GM19467 (cell line): ENCODE measurements at regions not wholly inside any gene's neighbourhood (a gene's known extent, or its start where the extent isn't known, plus 50 kb on each side); places are given as distances from the start of the nearest gene placed in this dataset.
A peak's percentile ranks its signal among the peaks of the same experiment; 100 is the strongest.
"Not testable (repeated sequence)": the region's sequence is repeated elsewhere in the genome, so short reads cannot be mapped to it uniquely, and the experiment has no call there.

ENCODE experiments used
- ATAC-seq: cut with Tn5 transposase; IDR thresholded peaks from one replicate; pipeline ENCODE4 v1.9.1; 2021; ENCODE audit warnings: mild to moderate bottlenecking, moderate library complexity; ENCODE audit not compliant: unreplicated experiment

DNA sequence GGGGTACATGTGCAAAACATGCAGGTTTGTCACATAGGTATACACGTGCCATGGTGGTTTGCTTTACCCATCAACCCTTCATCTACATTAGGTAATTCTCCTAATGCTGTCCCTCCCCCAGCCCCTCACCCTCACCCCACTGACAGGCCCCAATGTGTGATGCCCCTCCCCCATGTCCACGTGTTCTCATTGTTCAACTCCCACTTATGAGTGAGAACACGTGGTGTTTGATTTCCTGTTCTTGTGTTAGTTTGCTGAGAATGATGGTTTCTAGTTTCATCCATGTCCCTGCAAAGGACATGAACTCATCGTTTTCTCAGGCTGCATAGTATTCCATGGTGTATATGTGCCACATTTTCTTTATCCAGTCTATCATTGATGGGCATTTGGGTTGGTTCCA lies 232.9 kb upstream of the RASGRP1 start:
- not testable (repeated sequence) for ATAC-seq

- not testable (repeated sequence) for ATAC-seq
These were observed 234.6 kb upstream of the RASGRP1 start for GRCh38 chr15:38799202-38799601.

GRCh38 chr15:38809621-38810020 lies 245.0 kb upstream of the RASGRP1 start:
- ATAC-seq: no peak

DNA sequence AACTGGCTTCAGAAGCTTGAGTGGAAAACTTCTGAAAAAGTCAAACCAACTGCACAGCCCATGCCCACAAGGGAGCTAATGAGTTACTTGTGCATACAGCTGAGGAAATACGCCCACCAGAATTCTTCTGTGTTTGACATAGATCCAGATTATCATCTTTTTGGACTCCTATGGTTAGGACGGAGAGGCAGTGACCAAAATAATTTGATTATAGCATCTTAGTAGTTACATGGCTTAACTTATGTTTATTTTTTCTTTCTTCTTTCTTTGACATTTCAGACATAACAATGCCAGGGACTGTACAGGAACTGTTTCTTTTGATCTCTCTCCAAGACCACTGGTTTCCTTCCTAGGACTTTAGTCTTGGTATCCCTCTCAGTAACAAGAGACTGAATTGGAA lies 246.1 kb upstream of the RASGRP1 start:
- no peak for ATAC-seq

GRCh38 chr15:38814254-38814653 lies 249.6 kb upstream of the RASGRP1 start:
- ATAC-seq: not testable (repeated sequence)

- no peak for ATAC-seq
These were observed 250.3 kb upstream of the RASGRP1 start for GRCh38 chr15:38814891-38815290.

- peak; percentile 93 for ATAC-seq
These were observed 253.0 kb upstream of the RASGRP1 start for GRCh38 chr15:38817427-38818156.

- ATAC-seq: no peak
These were observed 253.7 kb upstream of the RASGRP1 start for GRCh38 chr15:38818157-38818790.

DNA sequence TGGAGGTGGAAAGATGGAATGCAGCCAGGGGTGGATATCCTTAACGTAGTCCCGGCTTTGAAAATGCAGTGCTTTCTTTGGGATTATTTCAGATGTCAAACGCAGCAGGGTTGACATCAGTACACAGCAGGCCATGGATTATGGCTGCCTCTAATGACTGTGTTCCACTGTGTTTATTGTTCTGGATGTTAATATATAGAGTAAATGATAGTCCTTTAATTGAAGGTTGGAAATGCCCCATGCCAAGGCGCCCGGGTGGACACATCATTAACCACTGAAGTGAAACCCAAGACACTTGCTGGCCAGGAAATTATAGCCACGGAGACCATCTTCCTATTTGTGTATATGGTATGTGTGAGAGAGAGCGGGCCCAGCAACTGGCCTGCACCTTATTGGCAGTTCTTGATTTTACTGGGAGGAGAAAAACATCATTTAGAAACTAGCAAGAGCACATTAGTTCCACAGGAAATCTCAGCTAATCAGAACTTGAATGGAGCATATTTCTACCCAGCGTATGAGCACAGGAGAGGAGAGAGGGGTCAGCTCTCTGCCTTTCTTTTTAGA lies 254.9 kb upstream of the RASGRP1 start:
- ATAC-seq: no peak

DNA sequence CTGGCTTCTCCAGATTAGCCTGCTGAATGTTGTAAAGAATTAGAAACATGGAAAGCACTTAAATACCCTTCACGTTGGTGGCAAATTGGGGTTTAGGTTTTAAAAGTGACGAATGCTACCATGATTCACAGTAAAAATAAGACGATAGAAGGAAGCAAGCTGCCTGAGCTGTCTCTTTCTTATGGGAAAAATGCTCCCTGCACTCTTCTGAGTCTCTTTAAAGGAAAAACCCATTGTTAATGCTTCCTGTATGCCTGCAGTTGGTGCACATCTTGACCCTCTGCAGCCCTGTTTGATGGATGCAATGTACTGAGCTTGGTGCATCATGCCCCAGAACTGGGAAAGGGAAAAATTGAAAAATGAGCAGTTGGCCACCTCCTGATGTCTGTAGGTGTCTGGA lies 258.6 kb upstream of the RASGRP1 start:
- no peak for ATAC-seq

DNA sequence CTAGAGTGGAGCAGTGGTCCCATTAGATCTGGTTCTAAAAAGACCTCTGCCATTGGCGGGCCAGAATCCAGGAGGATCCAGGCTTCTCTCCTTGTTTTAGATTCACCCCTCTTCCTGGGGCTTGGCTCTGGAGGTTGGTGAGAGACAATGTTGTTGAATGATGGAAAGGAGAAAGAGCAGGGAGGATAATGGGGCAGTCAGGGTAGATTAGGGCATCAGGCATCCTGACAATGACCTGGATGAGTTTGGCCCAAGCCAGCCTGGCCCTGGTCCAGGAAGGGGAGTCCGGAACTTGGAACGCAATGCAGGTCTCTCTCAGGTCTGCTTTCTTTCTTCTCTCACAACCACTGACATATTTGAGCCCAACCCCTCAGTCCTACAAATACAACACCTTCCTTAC lies 260.1 kb upstream of the RASGRP1 start:
- no peak for ATAC-seq

DNA sequence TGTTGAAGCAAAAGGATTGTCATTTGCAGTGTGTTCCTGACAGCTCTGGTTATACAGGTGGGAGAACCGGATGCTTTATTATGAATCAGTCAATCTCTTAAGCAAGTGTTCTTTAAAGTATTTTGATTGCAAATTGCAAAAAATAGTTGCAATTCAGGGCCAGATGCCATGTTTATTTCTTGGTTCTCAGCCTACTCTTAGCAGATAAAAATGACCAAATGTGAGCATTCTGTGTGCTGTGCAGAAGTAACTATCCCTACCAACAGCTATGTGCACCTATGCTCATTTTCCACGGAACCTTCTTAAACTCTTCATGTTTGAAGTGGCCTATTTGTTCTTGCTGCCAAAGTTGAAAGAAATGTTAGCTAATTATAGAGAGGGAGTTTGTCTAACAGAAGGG lies 262.3 kb upstream of the RASGRP1 start:
- no peak for ATAC-seq

DNA sequence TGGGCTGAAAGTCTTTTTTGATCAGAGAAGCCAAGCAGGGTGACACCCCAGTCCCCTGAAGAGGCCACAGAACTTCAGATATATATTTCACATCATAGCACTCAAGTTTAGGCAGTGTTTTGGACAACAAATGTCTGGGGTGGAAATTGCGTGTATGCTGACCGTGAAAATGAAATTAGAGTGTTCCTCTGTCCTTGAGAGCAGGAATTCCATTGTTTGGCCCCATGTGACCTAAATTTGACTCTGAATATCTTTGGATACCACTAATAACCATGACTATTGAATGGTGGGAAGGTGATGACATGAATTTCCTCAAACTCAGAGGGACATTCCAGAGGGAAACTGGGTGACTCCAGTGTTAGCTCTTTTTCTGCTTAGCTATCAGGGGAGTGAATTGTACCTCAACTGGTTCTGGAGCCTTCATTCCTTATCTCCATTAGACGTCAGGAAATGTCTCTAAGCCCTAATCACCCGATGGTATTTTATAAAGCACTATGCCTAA lies 263.5 kb upstream of the RASGRP1 start:
- no peak for ATAC-seq

DNA sequence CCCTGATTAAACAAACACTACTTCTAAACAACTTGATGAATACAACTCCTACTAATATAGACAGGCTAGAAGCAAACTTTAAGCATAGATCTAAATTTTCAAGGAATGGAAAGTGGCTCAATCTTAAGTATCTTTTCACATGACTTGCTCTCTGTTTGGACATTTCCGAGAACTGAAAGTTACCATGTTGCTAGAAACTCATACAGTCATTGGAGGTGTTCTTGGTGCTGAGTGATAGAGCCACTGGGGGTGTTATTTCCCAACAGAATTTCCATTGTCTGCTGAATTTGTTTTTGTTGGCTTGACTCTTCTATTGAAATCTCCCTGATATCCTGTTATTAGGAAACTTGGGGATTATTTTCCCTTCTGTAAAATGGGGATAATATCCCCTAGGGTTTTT lies 264.5 kb upstream of the RASGRP1 start:
- ATAC-seq: no peak

DNA sequence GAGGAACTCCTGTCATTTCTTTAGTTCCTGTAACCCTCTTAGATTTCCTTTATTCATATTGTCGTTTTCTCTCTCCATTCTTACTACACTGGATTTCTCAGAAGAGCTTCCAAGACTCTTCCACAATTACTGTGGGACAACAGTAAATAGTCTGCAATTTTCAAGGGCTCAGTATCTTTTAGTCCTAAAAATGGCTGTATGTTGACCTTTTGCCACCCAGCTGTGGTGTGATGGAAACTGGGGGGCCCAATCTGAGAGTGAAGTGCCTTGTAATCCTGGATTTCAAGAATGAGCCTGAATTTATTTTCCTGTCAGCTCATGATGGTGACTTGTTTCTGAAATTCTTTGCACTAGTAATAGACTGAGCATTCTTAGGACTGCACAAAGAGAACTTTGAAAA lies 277.6 kb upstream of the RASGRP1 start:
- ATAC-seq: no peak

GRCh38 chr15:38843051-38843501 lies 278.5 kb upstream of the RASGRP1 start:
- ATAC-seq: no peak

- ATAC-seq: no peak
These were observed 279.3 kb upstream of the RASGRP1 start for GRCh38 chr15:38843736-38844590.

- ATAC-seq: no peak
These were observed 280.1 kb upstream of the RASGRP1 start for GRCh38 chr15:38844736-38845135.

- ATAC-seq: no peak
These were observed 281.7 kb upstream of the RASGRP1 start for GRCh38 chr15:38846346-38846745.

GRCh38 chr15:38847666-38848065 lies 283.1 kb upstream of the RASGRP1 start:
- ATAC-seq: no peak

DNA sequence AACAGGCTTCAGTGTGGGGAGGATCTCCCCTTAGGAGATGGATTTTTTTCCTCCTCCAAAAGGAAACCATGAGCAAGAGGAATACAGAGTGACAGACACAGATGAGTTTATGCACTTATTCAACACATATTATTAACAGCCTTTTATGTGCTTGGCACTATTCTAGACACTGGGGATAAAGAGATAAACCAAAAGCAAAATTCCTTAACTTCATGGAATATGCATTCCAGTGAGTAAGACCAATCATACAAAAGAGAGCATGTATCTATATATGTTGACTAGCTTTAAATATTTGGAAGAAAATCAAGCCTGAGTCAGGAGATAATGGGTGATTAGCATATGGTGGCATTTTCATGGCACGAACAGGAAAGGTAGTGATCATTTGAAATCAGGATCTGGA lies 284.4 kb upstream of the RASGRP1 start:
- no peak for ATAC-seq
